HG03565 (cell line): ENCODE measurements at regions not wholly inside any gene's neighbourhood (a gene's known extent, or its start where the extent isn't known, plus 50 kb on each side); places are given as distances from the start of the nearest gene placed in this dataset.
"Not testable (repeated sequence)": the region's sequence is repeated elsewhere in the genome, so short reads cannot be mapped to it uniquely, and the experiment has no call there.

Source experiments
- ATAC-seq: cut with Tn5 transposase; IDR thresholded peaks from one replicate; pipeline ENCODE4 v1.9.1; 2021; ENCODE audit warnings: mild to moderate bottlenecking, moderate library complexity; ENCODE audit not compliant: unreplicated experiment

- no peak for ATAC-seq
These were observed 368.1 kb upstream of the KYNU start for GRCh38 chr2:142509401-142509800.

GRCh38 chr2:142504754-142505153 is 372.7 kb upstream of the KYNU start:
- no peak for ATAC-seq

- no peak for ATAC-seq
These were observed 371.6 kb upstream of the LRP1B start for GRCh38 chr2:142502402-142502801.

GRCh38 chr2:142495141-142495540 is 364.3 kb upstream of the LRP1B start:
- no peak for ATAC-seq

GRCh38 chr2:142489631-142490030 is 358.8 kb upstream of the LRP1B start:
- ATAC-seq, result not testable (repeated sequence)

- no peak for ATAC-seq
These were observed 353.3 kb upstream of the LRP1B start for GRCh38 chr2:142484111-142484510.

- ATAC-seq, result no peak
These were observed 352.8 kb upstream of the LRP1B start for GRCh38 chr2:142483653-142484052.

GRCh38 chr2:142478206-142478605 is 347.4 kb upstream of the LRP1B start:
- no peak for ATAC-seq

- no peak for ATAC-seq
These were observed 341.6 kb upstream of the LRP1B start for GRCh38 chr2:142472382-142472781.

- ATAC-seq, result no peak
These were observed 336.5 kb upstream of the LRP1B start for GRCh38 chr2:142467321-142467720.

- no peak for ATAC-seq
These were observed 332.2 kb upstream of the LRP1B start for GRCh38 chr2:142463047-142463446.

GRCh38 chr2:142462306-142462705 is 331.5 kb upstream of the LRP1B start:
- ATAC-seq, result no peak

GRCh38 chr2:142445551-142446072 is 314.8 kb upstream of the LRP1B start:
- ATAC-seq, result no peak

GRCh38 chr2:142445023-142445422 is 314.2 kb upstream of the LRP1B start:
- ATAC-seq, result no peak

- no peak for ATAC-seq
These were observed 305.0 kb upstream of the LRP1B start for GRCh38 chr2:142435847-142436246.

- ATAC-seq, result no peak
These were observed 295.2 kb upstream of the LRP1B start for GRCh38 chr2:142426064-142426463.

GRCh38 chr2:142425551-142425950 is 294.7 kb upstream of the LRP1B start:
- no peak for ATAC-seq

GRCh38 chr2:142423603-142424002 is 292.8 kb upstream of the LRP1B start:
- no peak for ATAC-seq

GRCh38 chr2:142422769-142423168 is 292.0 kb upstream of the LRP1B start:
- no peak for ATAC-seq

- ATAC-seq, result no peak
These were observed 291.2 kb upstream of the LRP1B start for GRCh38 chr2:142422041-142422440.

GRCh38 chr2:142418699-142419098 is 287.9 kb upstream of the LRP1B start:
- not testable (repeated sequence) for ATAC-seq

- no peak for ATAC-seq
These were observed 286.2 kb upstream of the LRP1B start for GRCh38 chr2:142416996-142417395.

GRCh38 chr2:142415461-142415860 is 284.6 kb upstream of the LRP1B start:
- ATAC-seq, result no peak

GRCh38 chr2:142398212-142398611 is 267.4 kb upstream of the LRP1B start:
- ATAC-seq, result no peak
